ENCODE measurements at regions not wholly inside any gene's neighbourhood (a gene's known extent, or its start where the extent isn't known, plus 50 kb on each side); places are given as distances from the start of the nearest gene placed in this dataset.
"Not testable (repeated sequence)": the region's sequence is repeated elsewhere in the genome, so short reads cannot be mapped to it uniquely, and the experiment has no call there.

- DNase-seq (ENCODE audit: low read depth) = no peak
Observed at GRCh38 chr7:149604521-149604920, 106.9 kb upstream of the ZNF746 start.

GRCh38 chr7:149600669-149601330 lies 103.2 kb upstream of the ZNF746 start:
- not testable (repeated sequence) for DNase-seq (ENCODE audit: low read depth)

- DNase-seq (ENCODE audit: low read depth) = no peak
Observed at GRCh38 chr7:149599636-149600206, 102.1 kb upstream of the ZNF746 start.

GRCh38 chr7:149598721-149599308 lies 101.2 kb upstream of the ZNF746 start:
- no peak for DNase-seq (ENCODE audit: low read depth)

GRCh38 chr7:149597789-149598188 lies 100.2 kb upstream of the ZNF746 start:
- not testable (repeated sequence) for DNase-seq (ENCODE audit: low read depth)

GRCh38 chr7:149595541-149595940 lies 97.9 kb upstream of the ZNF746 start:
- no peak for DNase-seq (ENCODE audit: low read depth)

GRCh38 chr7:149595078-149595477 lies 97.5 kb upstream of the ZNF746 start:
- DNase-seq (ENCODE audit: low read depth) = no peak

GRCh38 chr7:149588930-149589329 lies 91.3 kb upstream of the ZNF746 start:
- no peak for DNase-seq (ENCODE audit: low read depth)

- no peak for DNase-seq (ENCODE audit: low read depth)
Observed at GRCh38 chr7:149586646-149587645, 89.3 kb upstream of the ZNF746 start.

GRCh38 chr7:149584530-149584929 lies 86.9 kb upstream of the ZNF746 start:
- no peak for DNase-seq (ENCODE audit: low read depth)

GRCh38 chr7:149584009-149584408 lies 86.4 kb upstream of the ZNF746 start:
- no peak for DNase-seq (ENCODE audit: low read depth)

- DNase-seq (ENCODE audit: low read depth) = no peak
Observed at GRCh38 chr7:149580328-149580727, 82.7 kb upstream of the ZNF746 start.

- DNase-seq (ENCODE audit: low read depth) = not testable (repeated sequence)
Observed at GRCh38 chr7:149579365-149579764, 81.8 kb upstream of the ZNF746 start.

- DNase-seq (ENCODE audit: low read depth) = not testable (repeated sequence)
Observed at GRCh38 chr7:149574428-149574827, 76.8 kb upstream of the ZNF746 start.

- DNase-seq (ENCODE audit: low read depth) = no peak
Observed at GRCh38 chr7:149573519-149573918, 75.9 kb upstream of the ZNF746 start.

- not testable (repeated sequence) for DNase-seq (ENCODE audit: low read depth)
Observed at GRCh38 chr7:149572920-149573319, 75.3 kb upstream of the ZNF746 start.

GRCh38 chr7:149570784-149571183 lies 73.2 kb upstream of the ZNF746 start:
- DNase-seq (ENCODE audit: low read depth) = no peak

- no peak for DNase-seq (ENCODE audit: low read depth)
Observed at GRCh38 chr7:149569726-149570422, 72.3 kb upstream of the ZNF746 start.

- DNase-seq (ENCODE audit: low read depth) = no peak
Observed at GRCh38 chr7:149569025-149569725, 71.6 kb upstream of the ZNF746 start.

- no peak for DNase-seq (ENCODE audit: low read depth)
Observed at GRCh38 chr7:149568218-149568617, 70.6 kb upstream of the ZNF746 start.

GRCh38 chr7:149566103-149566502 lies 68.5 kb upstream of the ZNF746 start:
- DNase-seq (ENCODE audit: low read depth) = no peak
